CD4-positive, alpha-beta T cell (primary cell): ENCODE measurements at regions not wholly inside any gene's neighbourhood (a gene's known extent, or its start where the extent isn't known, plus 50 kb on each side); places are given as distances from the start of the nearest gene placed in this dataset.

Experiments used
- ATAC-seq: fragments of 200-7000 bp; cut with Tn5 transposase; one replicate; pipeline ENCODE4 v1.10.0; 2022; ENCODE audit warnings: mild to moderate bottlenecking; ENCODE audit not compliant: poor library complexity
- CTCF ChIA-PET: fragments of 350-600 bp; sonication (Branson Sonifier 250); formaldehyde crosslinking; loops from one replicate; lab custom pipeline; 2021; ENCODE audit warnings: antibody characterized with exemption, inconsistent platforms; lab: Charles Lee
- POLR2A ChIA-PET: fragments of 350-600 bp; sonication (Branson Sonifier 250); formaldehyde crosslinking; loops from one replicate; lab custom pipeline; 2021; ENCODE audit warnings: antibody characterized with exemption, inconsistent platforms; lab: Charles Lee
- DNase-seq, 14 experiments: peaks; one replicate each; pipeline ENCODE4 v3.0.0-alpha.2; 2013 to 2020; ENCODE audit warnings: mixed read lengths in 2 of 14
- H3K27ac ChIP-seq, 2 donors: one replicate each; pipeline versions ENCODE4 v1.5.1 to v1.7.0; 2013; ENCODE audit warnings: low read length in 2 of 2, low read depth in 1 of 2, mild to moderate bottlenecking in 1 of 2
- H3K27me3 ChIP-seq, 2 experiments: 1 replicate in 1 of 2; 2 replicates in 1 of 2; pipeline versions ENCODE4 v1.6.1 to v1.7.0; 2013; ENCODE audit warnings: low read length in 2 of 2, control low read depth in 1 of 2, mild to moderate bottlenecking in 1 of 2, moderate library complexity in 1 of 2; ENCODE audit not compliant: insufficient read depth in 2 of 2, control insufficient read depth in 1 of 2
- H3K36me3 ChIP-seq: one replicate; pipeline ENCODE4 v1.6.1; 2013; ENCODE audit warnings: low read length, control low read depth; ENCODE audit not compliant: insufficient read depth
- H3K4me1 ChIP-seq: one replicate; pipeline ENCODE4 v1.6.1; 2013; ENCODE audit warnings: low read length, control low read depth; ENCODE audit not compliant: insufficient read depth
- H3K4me3 ChIP-seq: one replicate; pipeline ENCODE4 v1.5.1; 2013; ENCODE audit warnings: mild to moderate bottlenecking, low read length, moderate library complexity
- H3K9me3 ChIP-seq, 2 experiments: 1 replicate in 1 of 2; 2 replicates in 1 of 2; pipeline versions ENCODE4 v1.6.1 to v1.7.0; 2013; ENCODE audit warnings: low read length in 2 of 2, mild to moderate bottlenecking in 2 of 2, control low read depth in 1 of 2, moderate library complexity in 1 of 2; ENCODE audit not compliant: control insufficient read depth in 1 of 2, insufficient read depth in 1 of 2
- H3K27ac Mint-ChIP-seq: one replicate; pipeline ENCODE4 v1.8.0; 2020; ENCODE audit warnings: mixed read lengths
- H3K27me3 Mint-ChIP-seq: one replicate; pipeline ENCODE4 v1.8.0; 2021; ENCODE audit warnings: mixed read lengths
- H3K36me3 Mint-ChIP-seq: one replicate; pipeline ENCODE4 v1.8.0; 2021; ENCODE audit warnings: low read depth, mixed read lengths
- H3K4me1 Mint-ChIP-seq: one replicate; pipeline ENCODE4 v1.8.0; 2021; ENCODE audit warnings: low read depth, mixed read lengths
- H3K4me3 Mint-ChIP-seq: one replicate; pipeline ENCODE4 v1.8.0; 2020; ENCODE audit warnings: mild to moderate bottlenecking, mixed read lengths
- H3K9me3 Mint-ChIP-seq: one replicate; pipeline ENCODE4 v1.8.0; 2020; ENCODE audit warnings: mixed read lengths
- intact Hi-C, 2 experiments: fragments of 100-400 bp; cut with DNase I in 1 of 2; cut with micrococcal nuclease in 1 of 2; formaldehyde crosslinking; loops; one replicate each; pipeline versions ENCODE4 v1.15.1 to v1.9.0; 2023 to 2025; cut with DNase I, micrococcal nuclease
- TF ChIP-seq, protein P1 (sequence below): fragments of 200-600 bp; IDR thresholded peaks from one replicate; pipeline ENCODE4 v1.8.0; 2022; ENCODE audit warnings: antibody characterized with exemption, mild to moderate bottlenecking

DNA sequence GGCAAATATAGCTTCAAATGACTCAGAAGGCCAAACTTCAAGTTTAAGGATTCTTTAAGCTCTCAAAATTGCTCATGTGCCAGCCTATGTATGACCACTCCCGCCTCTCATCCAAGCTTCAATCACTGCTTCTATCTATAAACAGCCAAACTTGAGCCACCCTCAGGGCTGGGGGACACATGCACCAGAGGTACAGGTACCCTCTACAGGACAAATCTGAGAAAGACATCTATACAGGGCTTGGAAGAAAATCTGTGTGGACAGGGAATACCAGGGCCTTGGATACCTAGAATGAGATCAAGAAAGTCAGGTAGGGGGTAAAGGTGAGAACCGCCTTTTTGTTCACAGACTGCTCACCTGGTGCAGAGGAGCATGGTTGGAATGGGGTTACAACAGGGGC, 217.9 kb downstream of the ATPSCKMT start:
- peaks cover 0 to 9% of the 10 kb centered on the region in 2 experiments for H3K9me3 ChIP-seq
- H3K9me3 Mint-ChIP-seq = peaks cover 19% of the 10 kb centered on the region
- H3K36me3 Mint-ChIP-seq = no peaks in the 10 kb centered on the region
- no peaks in the 10 kb centered on the region for H3K36me3 ChIP-seq
- no peak overlapping the region for H3K27ac ChIP-seq
- ChIA-PET CTCF (no interaction called here), POLR2A (no interaction called here)
- H3K27me3 Mint-ChIP-seq = no peaks in the 10 kb centered on the region
- H3K27me3 ChIP-seq = no peaks in the 10 kb centered on the region
- no peaks in the 10 kb centered on the region for H3K4me1 ChIP-seq
- H3K4me3 ChIP-seq = no peak overlapping the region
- intact Hi-C loops = no loop called here
- H3K4me3 Mint-ChIP-seq = no peak overlapping the region
- H3K4me1 Mint-ChIP-seq = no peaks in the 10 kb centered on the region
- no peak for ATAC-seq
- DNase-seq = no peak
- H3K27ac Mint-ChIP-seq = no peak overlapping the region
- TF ChIP-seq, protein P1, sequence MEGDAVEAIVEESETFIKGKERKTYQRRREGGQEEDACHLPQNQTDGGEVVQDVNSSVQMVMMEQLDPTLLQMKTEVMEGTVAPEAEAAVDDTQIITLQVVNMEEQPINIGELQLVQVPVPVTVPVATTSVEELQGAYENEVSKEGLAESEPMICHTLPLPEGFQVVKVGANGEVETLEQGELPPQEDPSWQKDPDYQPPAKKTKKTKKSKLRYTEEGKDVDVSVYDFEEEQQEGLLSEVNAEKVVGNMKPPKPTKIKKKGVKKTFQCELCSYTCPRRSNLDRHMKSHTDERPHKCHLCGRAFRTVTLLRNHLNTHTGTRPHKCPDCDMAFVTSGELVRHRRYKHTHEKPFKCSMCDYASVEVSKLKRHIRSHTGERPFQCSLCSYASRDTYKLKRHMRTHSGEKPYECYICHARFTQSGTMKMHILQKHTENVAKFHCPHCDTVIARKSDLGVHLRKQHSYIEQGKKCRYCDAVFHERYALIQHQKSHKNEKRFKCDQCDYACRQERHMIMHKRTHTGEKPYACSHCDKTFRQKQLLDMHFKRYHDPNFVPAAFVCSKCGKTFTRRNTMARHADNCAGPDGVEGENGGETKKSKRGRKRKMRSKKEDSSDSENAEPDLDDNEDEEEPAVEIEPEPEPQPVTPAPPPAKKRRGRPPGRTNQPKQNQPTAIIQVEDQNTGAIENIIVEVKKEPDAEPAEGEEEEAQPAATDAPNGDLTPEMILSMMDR = no peak

DNA sequence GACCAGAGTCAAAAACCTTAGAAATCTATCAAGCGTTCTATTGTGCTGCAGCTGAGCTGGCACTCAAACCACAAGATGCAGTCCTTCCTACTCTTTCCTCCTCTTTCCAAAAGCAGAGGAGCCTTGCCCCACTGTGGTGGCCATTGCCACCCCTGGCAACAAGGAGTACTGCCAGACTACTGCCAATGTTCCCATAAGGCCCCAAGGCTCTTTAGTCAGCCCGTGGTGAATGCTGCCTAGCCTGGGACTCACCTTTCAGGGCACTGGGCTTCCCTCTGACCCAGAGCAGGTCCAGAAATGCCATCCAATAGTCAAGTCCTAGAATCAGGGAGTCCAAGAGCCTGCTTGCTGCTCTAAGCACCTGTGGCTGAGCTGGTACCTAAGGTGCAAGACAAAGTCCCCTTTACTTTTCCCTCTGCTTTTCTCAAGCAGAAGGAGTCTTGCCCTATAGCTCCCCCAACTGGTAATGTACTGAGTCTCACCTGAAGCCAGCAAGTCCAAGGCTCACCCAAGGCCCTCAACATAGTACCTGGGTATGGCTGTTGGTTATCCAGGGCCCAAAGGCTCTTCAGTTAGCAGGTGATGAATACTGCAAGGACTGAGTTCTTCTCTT, 219.4 kb downstream of the ATPSCKMT start:
- H3K4me3 Mint-ChIP-seq = no peak overlapping the region
- H3K36me3 ChIP-seq = no peaks in the 10 kb centered on the region
- H3K9me3 ChIP-seq = peaks cover 1 to 9% of the 10 kb centered on the region in 2 experiments
- peaks cover 19% of the 10 kb centered on the region for H3K9me3 Mint-ChIP-seq
- DNase-seq (no peak), ATAC-seq (no peak)
- no peaks in the 10 kb centered on the region for H3K4me1 ChIP-seq
- ChIA-PET POLR2A (no interaction called here), CTCF (no interaction called here)
- H3K27ac Mint-ChIP-seq = no peak overlapping the region
- intact Hi-C loops = no loop called here
- no peaks in the 10 kb centered on the region for H3K4me1 Mint-ChIP-seq
- no peaks in the 10 kb centered on the region for H3K27me3 Mint-ChIP-seq
- TF ChIP-seq, protein P1 = no peak
- no peaks in the 10 kb centered on the region for H3K36me3 Mint-ChIP-seq
- no peak overlapping the region for H3K27ac ChIP-seq
- no peaks in the 10 kb centered on the region for H3K27me3 ChIP-seq
- no peak overlapping the region for H3K4me3 ChIP-seq

DNA sequence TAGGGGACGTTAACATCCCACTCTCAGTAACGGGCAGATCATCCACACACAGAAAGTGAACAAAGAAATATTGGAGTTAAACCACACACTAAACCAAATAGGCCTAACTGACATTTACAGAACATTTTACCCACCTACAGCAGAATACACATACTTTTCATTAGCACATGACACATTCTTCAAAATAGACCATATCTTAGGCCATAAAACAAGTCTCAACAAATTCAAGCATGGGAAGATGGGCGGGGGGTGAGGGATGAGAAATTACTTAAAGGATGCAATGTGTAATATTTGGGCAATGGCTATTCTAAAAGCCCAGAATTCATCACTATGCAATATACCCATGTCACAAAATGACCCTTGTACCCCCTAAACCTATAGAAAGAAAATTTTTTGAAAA, 226.2 kb downstream of the ATPSCKMT start:
- Histone ChIP-seq H3K27ac (no peak overlapping the region), H3K27me3 (no peaks in the 10 kb centered on the region), H3K4me1 (no peaks in the 10 kb centered on the region), H3K36me3 (no peaks in the 10 kb centered on the region), H3K9me3 (peaks cover 0 to 11% of the 10 kb centered on the region in 2 experiments), H3K4me3 (no peak overlapping the region)
- Mint-ChIP-seq H3K36me3 (no peaks in the 10 kb centered on the region), H3K9me3 (peaks cover 24% of the 10 kb centered on the region), H3K4me1 (no peaks in the 10 kb centered on the region), H3K27me3 (no peaks in the 10 kb centered on the region), H3K27ac (no peak overlapping the region), H3K4me3 (no peak overlapping the region)
- ATAC-seq (no peak), DNase-seq (no peak)
- POLR2A ChIA-PET = no interaction called here
- TF ChIP-seq, protein P1 = no peak
- CTCF ChIA-PET = no interaction called here
- intact Hi-C loops = no loop called here
